HG03064 (cell line): ENCODE measurements at regions not wholly inside any gene's neighbourhood (a gene's known extent, or its start where the extent isn't known, plus 50 kb on each side); places are given as distances from the start of the nearest gene placed in this dataset.

Source experiments
- ATAC-seq: cut with Tn5 transposase; IDR thresholded peaks from one replicate; pipeline ENCODE4 v1.9.1; 2021; ENCODE audit warnings: low read depth; ENCODE audit not compliant: unreplicated experiment

GRCh38 chr7:93016681-93017381 is 100.9 kb downstream of the SAMD9 start:
- no peak for ATAC-seq

- ATAC-seq = no peak
Observed at GRCh38 chr7:93015779-93016481, 101.8 kb downstream of the SAMD9 start.

GRCh38 chr7:93015101-93015778 is 102.5 kb downstream of the SAMD9 start:
- ATAC-seq = no peak

GRCh38 chr7:93014410-93014809 is 103.4 kb downstream of the SAMD9 start:
- no peak for ATAC-seq

- ATAC-seq = no peak
Observed at GRCh38 chr7:93013446-93014061, 104.2 kb downstream of the SAMD9 start.

GRCh38 chr7:93011351-93012294 is 106.2 kb downstream of the SAMD9 start:
- ATAC-seq = no peak

GRCh38 chr7:93008833-93009232 is 108.9 kb downstream of the SAMD9 start:
- no peak for ATAC-seq

GRCh38 chr7:93006480-93007095 is 111.2 kb downstream of the SAMD9 start:
- ATAC-seq = no peak

GRCh38 chr7:93004906-93005305 is 112.9 kb downstream of the SAMD9 start:
- ATAC-seq = no peak

GRCh38 chr7:92997719-92998118 is 120.1 kb downstream of the SAMD9 start:
- ATAC-seq = no peak

- ATAC-seq = no peak
Observed at GRCh38 chr7:92997152-92997551, 120.6 kb downstream of the SAMD9 start.

GRCh38 chr7:92994901-92995300 is 122.9 kb downstream of the SAMD9 start:
- ATAC-seq = no peak

- no peak for ATAC-seq
Observed at GRCh38 chr7:92992932-92993331, 124.8 kb downstream of the SAMD9 start.

GRCh38 chr7:92992483-92992882 is 125.3 kb downstream of the SAMD9 start:
- ATAC-seq = no peak

GRCh38 chr7:92991190-92991589 is 126.6 kb downstream of the SAMD9 start:
- ATAC-seq = no peak

GRCh38 chr7:92988941-92989545 is 128.7 kb downstream of the SAMD9 start:
- no peak for ATAC-seq

- ATAC-seq = no peak
Observed at GRCh38 chr7:92988051-92988450, 129.7 kb downstream of the SAMD9 start.

GRCh38 chr7:92987538-92987937 is 130.2 kb downstream of the SAMD9 start:
- ATAC-seq = no peak

GRCh38 chr7:92987095-92987494 is 130.7 kb downstream of the SAMD9 start:
- no peak for ATAC-seq
